GM21717 (cell line): ENCODE measurements at regions not wholly inside any gene's neighbourhood (a gene's known extent, or its start where the extent isn't known, plus 50 kb on each side); places are given as distances from the start of the nearest gene placed in this dataset.
"Not testable (repeated sequence)": the region's sequence is repeated elsewhere in the genome, so short reads cannot be mapped to it uniquely, and the experiment has no call there.

ENCODE experiments used
- ATAC-seq: cut with Tn5 transposase; IDR thresholded peaks from one replicate; pipeline ENCODE4 v1.9.1; 2021; ENCODE audit warnings: mild to moderate bottlenecking, moderate library complexity; ENCODE audit not compliant: unreplicated experiment

DNA sequence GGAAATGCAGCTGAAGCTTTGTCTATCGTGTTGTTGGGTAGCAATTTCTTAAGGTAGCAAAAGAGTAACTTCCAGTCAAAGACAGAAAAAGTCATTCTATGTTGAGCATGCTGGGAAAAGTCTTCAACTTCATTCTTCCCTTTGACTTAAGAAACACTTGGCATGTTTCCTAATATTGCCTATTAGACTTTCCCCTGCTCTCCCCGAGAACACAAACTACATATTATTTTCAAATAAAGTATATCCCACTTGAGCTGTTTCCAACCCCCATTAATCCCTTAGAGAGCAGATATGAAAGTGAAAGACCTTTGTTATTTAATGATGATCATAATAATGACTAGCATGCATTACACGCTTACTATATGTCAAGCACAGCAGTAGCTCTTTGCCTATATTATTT, 136.0 kb upstream of the SPOPL start:
- ATAC-seq, result no peak

DNA sequence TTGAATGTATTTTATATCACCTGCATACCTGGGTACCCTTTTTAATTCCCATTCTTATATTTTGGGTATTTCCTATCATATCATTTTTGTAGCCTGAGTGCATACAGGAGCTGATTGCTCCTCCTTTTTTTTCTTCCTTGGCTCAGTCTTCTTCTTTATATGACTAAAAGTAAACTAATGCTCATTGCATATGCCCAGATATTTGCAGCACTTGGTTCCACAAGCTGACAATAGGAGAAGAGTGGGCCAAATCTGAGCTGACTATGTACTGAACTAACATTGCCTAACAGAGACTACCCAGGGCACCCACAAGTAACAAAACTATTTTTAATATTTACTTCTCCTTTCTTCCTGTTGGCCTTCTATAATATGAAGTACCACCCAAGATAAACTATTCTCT, 131.7 kb upstream of the SPOPL start:
- no peak for ATAC-seq

DNA sequence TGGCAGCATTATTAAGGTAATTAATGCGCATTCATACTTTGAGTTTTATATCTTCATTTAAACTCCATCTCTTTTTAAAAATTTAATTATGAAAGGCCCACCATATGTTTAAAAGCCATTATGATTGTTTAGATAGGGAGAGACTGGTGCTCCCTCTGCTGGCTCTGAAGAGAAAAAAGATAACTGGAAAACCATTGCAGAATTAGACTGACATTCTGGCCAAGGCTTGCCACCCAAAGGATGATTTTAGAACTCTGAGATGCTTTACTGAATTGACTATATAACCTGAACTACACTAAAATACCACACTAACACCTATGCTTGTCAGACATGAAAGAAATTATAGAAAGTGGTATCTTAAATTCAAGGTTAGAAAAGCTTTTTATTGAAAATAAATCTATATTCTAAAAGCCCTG, 127.6 kb upstream of the SPOPL start:
- no peak for ATAC-seq

DNA sequence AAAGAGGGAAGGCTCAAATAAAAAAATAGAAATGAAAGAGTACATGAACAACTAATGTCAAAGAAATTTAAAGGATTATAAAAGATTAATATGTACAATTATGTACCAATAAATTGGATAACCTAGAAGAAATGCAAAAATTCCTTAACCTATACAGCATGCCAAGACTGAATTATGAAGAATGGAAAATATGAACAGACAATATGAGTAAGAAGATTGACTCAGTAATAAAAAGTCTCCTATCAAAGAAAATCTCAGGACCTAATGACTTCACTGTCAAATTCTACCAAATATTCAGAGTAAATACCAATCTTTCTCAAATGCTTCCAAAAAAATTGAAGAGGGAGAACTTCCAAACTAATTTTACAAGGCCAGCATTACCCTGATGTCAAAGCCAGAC, 120.2 kb upstream of the SPOPL start:
- ATAC-seq, result no peak

DNA sequence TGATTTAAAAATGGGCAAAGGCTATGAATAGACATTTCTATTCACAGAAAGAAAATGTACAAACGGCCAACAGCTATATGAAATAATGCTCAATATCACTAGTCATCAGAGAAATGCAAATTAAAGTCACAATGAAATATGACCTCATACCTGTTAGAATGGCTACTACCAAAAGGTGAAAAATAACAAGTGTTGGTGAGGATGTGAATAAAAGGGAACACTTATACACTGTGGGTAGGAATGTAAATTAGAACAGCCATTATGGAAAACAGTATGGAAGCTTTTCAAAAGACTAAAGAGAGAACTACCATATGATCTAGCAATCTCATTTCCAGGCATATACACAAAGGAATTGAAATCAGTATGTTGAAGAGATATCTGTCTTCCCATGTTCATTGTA, 118.9 kb upstream of the SPOPL start:
- no peak for ATAC-seq

DNA sequence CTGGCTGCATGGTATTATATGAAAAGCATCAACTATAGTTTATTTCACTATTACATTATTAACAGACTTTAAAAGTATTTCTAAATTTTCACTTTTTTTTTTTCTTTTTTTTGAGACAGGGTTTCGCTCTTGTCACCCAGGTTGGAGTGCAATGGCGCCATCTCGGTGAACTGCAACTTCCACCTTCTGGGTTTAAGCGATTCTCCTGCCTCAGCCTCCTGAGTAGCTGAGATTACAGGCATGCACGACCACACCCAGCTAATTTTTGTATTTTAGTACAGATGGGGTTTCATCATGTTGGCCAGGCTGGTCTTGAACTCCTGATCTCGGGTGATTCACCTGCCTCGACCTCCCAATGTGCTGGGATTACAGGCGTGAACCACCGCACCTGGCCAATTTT, 115.4 kb upstream of the SPOPL start:
- ATAC-seq, result not testable (repeated sequence)

DNA sequence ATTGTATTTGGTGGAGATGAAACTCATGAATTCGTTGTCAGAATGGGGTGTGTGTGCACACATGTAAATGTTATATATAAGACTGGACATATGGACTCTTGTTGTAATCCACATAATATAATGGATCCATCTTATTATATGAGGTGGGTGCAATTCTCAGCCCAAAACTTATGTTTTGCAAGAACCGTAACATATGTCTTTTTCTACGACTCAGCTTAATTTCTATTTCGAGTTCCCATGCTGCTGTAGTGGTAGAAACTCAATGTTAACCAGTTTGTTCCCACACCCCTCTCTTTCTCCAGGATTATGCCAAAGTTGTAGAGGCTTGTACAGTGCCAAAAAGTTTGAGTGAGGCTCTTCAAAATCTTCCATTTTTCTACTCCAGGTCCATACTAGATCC, 112.5 kb upstream of the SPOPL start:
- ATAC-seq, result no peak

DNA sequence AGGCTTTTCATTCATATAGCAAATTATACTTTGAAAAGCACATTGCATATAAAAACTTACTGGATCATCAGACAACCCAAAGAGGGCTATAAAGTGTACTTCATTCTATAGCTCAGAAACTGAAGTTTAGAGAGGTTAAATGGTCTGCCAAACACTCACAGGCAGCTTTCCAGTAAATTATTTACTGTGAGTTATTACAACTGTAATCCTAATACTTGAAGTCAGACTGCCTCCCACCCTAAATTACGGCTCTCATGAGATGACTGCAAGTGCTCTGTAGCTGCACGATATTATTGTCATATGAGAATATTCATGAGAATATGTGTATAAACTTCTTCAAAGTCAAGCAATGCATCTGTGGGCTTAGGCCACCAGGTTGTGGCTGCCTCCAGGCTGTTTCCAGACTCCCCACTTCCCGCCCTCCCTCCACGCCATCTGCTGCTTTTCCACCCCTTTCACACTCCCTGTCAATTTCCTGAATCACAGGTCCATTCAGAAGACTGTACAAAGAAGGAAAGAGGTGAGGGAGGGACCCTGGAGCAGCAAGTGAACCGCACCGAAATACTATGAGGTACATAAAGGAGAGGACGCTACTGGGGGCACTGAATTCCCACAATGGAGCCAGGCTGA, 111.1 kb upstream of the SPOPL start:
- no peak for ATAC-seq

DNA sequence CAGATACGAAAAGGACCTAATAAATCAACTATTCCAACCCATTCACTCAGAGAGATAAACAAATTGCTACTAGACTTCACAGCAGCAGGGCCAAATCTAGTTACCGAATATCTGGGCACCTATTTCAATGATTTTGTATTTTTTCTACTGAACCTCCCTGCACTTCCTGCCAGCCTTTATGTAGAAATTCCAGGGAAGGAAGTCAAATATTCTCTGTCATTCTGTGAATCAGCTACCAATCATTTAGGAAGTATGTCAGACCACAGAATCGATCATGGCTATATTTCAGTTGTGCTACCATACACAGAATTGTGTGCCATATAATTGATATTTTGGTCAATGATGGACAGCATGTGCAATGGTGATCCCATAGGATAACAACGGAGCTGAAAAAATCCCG, 109.6 kb upstream of the SPOPL start:
- ATAC-seq, result no peak

DNA sequence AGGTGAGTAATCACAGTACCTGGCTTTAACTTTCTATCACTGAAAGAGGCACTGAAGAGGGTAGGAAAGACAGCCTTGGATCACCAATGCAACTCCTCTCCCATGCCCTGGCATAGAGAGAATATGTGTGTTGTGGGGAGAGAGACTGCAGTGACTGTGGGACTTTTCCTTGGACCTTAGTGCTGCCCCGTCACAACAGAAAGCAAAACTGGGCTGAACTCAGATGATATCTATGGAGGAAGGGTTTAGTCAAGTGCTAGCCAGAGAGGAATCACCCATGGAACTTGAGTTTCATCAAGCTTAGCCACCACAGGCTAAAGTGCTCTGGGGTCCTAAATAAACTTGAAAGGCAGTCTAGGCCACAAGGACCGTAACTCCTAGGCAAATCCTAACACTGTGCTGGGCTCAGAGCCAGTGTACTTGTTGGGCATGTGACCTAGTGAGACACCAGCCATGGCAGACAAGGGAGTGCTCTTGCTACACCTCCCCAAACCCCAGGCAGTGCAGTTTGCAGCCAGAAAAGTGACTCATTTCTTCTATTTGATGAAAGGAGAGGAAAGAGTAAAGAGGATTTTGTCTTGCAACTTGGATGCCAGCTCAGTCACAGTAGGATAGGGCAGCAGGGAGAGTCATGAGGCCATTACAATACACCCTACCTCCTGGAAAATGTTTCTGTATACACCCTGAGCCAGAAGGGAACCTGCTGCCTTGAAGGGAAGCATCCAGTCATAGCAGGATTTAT, 105.8 kb upstream of the SPOPL start:
- ATAC-seq, result no peak

DNA sequence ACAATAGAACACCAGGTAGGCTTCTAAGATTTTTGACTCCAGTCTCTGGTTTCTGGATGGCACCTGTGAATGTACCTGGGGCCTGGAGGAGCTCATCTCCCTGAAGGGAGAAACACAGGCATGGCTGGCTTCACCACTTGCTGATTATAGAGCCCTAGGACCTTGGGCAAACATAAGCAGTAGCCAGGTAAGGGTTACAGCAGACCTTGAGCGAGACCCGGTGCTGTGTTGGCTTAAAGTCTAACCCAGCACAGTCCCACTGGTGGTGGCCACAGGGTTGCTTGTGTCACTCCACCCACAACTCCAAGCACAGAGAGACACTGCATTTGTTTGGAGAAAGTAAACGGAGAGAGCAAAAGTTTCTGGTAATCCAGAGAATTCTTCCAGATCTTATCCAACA, 104.7 kb upstream of the SPOPL start:
- ATAC-seq, result no peak

DNA sequence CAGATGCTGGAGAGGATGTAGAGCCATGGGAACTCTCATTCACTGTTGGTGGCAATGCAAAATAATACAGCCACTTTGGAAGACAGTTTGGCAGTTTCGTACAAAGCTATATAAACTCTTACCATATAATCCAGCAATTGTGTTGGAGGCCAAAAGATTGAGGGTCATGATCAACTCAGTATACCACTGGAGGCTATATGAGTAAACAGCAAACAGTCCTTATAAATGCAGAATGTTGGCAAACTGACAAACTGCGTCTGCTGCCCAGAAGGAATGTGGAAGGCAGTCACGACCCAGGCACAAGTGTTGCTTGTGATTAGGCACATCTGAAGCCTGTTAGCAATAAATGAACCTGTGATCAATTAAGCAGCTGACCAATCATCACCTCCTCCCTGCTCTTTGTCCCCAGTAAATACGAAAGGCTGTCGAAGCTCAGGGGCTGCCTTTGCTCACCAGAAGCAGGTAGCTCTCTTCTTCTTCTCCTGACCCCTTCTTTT, 98.1 kb upstream of the SPOPL start:
- no peak for ATAC-seq

DNA sequence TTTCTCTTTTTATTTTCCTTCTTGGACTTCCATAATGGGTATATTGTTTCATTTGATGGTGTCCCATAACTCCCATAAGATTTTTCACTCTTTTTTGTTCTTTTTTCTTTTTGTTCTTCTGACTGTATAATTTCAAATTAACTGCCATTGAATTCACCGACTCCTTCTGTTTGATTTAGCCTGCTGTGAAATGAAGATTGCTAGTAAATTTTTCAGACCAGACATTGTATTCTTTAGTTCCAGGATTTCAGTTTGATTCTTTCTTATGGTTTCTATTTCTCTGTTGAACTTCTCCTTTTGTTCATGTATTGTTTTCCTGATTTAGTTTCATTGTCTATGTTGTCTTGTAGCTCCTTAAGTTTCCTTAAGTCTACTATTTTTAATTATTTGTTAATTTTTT, 87.6 kb upstream of the SPOPL start:
- no peak for ATAC-seq

DNA sequence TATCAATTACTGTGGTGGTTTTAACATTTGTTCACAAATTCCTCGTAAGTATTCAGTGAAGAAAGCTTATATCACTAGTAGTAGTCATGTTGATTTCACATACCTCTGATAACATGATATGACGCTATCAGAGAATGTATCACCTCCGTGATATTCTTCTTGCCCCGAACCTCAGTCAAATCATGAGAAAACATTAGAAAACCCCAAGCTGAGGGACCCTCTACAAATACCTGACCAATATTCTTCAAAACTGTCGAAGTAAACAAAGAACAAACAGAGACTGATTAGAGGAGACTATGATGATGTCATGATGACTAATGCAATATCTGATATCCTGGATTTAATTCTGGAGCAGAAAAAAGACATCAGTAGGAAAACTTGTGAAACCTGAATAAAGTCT, 85.6 kb upstream of the SPOPL start:
- no peak for ATAC-seq

DNA sequence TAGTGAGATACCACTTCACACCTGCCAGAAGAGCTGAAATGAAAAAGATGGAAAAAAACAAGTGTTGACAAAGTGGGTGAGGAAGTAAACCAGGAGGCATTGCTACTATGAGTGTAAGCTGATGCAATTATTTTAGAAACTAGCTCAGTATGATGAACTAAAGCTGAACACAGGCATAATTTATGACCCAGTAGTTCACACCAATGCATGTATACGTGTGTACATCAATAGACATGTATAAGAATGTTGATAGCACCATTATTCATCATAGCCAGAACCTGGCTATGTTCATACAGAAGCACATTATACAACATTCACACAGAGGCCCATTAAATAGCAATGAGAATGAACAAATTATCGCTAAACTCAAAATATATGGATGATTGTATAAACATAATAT, 83.1 kb upstream of the SPOPL start:
- no peak for ATAC-seq

DNA sequence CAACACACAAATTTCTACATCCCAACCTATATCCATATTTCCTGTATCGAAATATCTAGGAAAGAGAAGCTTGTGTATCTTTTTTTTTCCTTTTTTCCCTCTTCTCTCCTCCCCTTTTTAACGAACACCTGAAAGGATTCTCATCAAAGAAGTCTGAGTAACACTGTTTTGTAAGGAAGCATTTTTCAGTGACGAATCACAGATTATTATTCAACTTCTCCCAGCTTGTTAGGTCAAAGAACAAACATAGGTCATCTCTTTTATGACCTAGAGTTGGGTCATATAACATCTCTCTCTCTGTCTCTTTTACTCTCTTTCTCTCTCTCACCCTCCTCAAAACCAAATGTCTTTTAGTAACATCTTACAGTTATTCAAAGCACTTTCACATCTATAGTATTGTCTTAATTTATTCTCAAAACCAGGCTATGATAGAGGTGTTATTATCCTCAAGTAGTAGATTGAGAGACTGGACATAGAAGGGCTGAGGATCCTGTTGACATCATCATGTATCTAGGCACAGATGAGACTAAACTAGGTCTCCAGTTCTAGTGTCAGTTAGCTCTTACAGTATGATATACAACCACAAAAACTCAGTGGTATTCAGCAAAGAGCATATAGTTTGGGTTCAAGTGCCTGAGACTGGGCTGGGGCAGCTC, 80.1 kb upstream of the SPOPL start:
- ATAC-seq, result no peak

DNA sequence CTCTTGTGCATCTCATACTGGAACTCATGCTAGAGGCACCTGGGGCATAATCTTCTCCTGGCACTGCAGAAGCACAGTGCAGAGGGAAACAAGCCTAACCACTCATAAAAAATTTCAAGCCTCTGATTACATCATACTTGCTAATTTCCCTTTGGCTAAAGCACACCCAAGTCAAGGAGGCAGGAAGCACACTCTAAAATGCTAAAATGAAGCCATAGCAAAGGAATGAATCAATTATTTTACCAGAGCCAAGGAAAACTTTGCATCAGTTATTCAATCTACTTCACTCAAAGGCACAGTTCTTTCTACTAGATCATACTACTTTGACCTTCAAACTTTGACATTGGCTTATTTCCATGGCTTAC, 79.6 kb upstream of the SPOPL start:
- ATAC-seq, result no peak

DNA sequence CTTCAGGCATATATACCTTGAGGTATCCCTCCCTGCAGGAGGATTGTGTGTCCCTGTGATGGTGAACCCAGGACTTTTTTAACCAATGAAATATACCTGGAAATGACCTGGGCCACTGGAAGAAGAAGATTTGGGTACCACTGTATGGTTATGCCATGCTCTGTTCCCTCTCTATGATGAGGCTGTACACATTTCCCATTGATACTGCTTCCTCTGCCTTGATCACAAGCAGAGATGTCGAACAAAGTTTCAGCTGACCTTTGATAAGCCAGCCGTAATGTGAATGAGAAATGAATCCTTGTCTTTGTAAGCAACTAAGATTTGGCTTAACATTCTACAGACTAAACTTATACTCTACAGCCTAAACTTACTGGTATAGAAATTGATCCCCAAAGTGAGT, 78.4 kb upstream of the SPOPL start:
- ATAC-seq, result no peak

DNA sequence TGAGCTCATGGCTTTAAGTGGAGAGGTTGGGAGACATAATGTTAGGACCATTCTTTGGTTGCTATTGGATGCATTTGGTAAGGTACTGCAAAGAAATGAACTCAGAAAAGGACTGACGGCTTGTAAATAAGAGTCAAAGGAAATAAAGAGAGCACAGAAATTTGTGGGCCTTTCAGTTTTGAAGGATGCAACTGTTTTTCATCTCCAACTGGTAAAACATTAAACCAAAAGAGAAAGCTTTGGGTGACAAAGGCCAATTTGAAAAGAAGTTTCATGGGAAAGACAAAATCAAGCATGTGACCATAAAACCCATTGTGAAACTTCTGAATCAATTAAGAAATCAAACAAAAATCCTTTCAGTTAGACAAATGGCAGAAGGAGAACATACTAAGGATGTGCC, 77.8 kb upstream of the SPOPL start:
- ATAC-seq, result no peak

DNA sequence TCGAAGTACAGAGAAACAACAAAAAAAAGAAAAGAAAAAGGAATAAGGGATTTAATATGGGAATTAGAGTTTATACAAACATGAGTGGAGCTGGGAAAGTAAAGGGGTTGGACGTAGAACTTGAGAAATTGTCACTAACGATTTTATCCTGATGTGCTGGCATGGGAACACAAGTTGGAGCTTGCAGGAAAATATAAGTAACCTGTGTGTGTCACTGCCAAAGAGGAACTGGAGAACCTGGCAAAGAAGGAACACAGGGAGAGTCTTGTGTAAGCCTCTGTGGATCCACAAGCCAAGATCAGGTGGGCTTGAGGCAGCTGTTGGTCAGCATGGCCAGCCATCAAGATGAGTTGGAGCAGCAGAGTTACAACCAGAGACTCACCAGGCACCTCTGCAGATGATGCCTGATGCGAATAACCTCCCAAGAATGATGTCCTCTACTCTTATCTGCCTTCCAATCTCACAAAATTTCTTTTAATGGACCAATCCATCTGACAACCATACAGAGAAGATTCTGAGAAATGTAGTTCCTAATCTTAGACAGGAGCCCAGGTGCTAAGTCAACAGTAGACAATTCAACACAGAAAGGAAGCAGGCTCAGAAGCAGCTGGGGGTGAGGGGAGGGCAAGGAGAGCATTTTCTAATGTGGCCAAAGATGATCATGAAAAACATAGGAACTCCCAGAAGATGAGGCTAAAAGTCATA, 77.0 kb upstream of the SPOPL start:
- no peak for ATAC-seq

DNA sequence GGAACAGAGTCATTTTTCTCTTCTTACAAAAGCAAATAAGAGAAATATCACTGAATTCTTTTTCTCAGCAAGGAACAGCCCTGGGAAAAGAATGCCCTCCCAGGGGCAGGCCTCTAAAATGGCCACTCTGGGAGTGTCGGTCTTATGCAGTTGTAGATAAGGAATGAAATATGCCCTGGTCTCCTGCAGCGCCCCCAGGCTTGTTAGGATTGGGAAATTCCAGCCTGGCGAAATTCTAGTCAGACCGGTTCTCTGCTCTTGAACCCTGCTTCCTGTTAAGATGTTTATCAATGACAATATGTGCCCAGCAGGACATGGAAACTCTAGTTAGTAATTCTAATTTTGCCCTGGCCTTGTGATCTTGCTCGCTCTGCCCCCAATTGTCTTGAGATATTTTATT, 75.5 kb upstream of the SPOPL start:
- ATAC-seq, result not testable (repeated sequence)
